Neuronal stem cell (in vitro differentiated cells): ENCODE measurements at regions not wholly inside any gene's neighbourhood (a gene's known extent, or its start where the extent isn't known, plus 50 kb on each side); places are given as distances from the start of the nearest gene placed in this dataset.

Experiments
- DNase-seq: peaks from one replicate; pipeline ENCODE4 v3.0.0-alpha.2; 2013; ENCODE audit warnings: low spot score
- H2AFZ ChIP-seq: one replicate; pipeline ENCODE4 v1.6.1; 2013; ENCODE audit warnings: mild to moderate bottlenecking, low read length, inconsistent platforms
- H2AK5ac ChIP-seq: 2 replicates; pipeline ENCODE4 v1.6.1; 2013; ENCODE audit warnings: low read depth, mild to moderate bottlenecking, inconsistent platforms, low read length, moderate library complexity, mixed read lengths
- H2BK120ac ChIP-seq: 2 replicates; pipeline ENCODE4 v1.6.1; 2013; ENCODE audit warnings: low read depth, mild to moderate bottlenecking, inconsistent platforms, low read length, moderate library complexity, mixed read lengths
- H2BK12ac ChIP-seq: one replicate; pipeline ENCODE4 v1.6.1; 2013; ENCODE audit warnings: low read length, inconsistent platforms
- H2BK15ac ChIP-seq: 2 replicates; pipeline ENCODE4 v1.6.1; 2013; ENCODE audit warnings: mild to moderate bottlenecking, low read length, inconsistent platforms, mixed read lengths
- H2BK5ac ChIP-seq: one replicate; pipeline ENCODE4 v1.6.1; 2013; ENCODE audit warnings: inconsistent platforms, mild to moderate bottlenecking, low read length, moderate library complexity
- H3K14ac ChIP-seq: one replicate; pipeline ENCODE4 v1.6.1; 2013; ENCODE audit warnings: low read length, inconsistent platforms
- H3K18ac ChIP-seq: 2 replicates; pipeline ENCODE4 v1.6.1; 2013; ENCODE audit warnings: low read length, inconsistent platforms
- H3K23ac ChIP-seq: 2 replicates; pipeline ENCODE4 v1.6.1; 2013; ENCODE audit warnings: low read depth, mild to moderate bottlenecking, mixed read lengths, low read length, inconsistent platforms; ENCODE audit not compliant: poor library complexity
- H3K27ac ChIP-seq: replicated peaks from 3 replicates; pipeline ENCODE4 v1.5.1; 2013; ENCODE audit warnings: low read length, inconsistent platforms
- H3K27me3 ChIP-seq, 3 experiments: 2 replicates each; pipeline ENCODE4 v1.6.1; 2013; ENCODE audit warnings: low read length in 3 of 3, mild to moderate bottlenecking in 2 of 3, inconsistent platforms in 1 of 3, low read depth in 1 of 3, mixed read lengths in 1 of 3, moderate library complexity in 1 of 3; ENCODE audit not compliant: control insufficient read depth in 3 of 3, insufficient read depth in 3 of 3
- H3K36me3 ChIP-seq, 2 donors: replicated peaks in 1 of 2; 2 replicates each; pipeline ENCODE4 v1.6.1; 2013; ENCODE audit warnings: low read length in 2 of 2; ENCODE audit not compliant: control insufficient read depth in 2 of 2, insufficient read depth in 2 of 2
- H3K4ac ChIP-seq: 2 replicates; pipeline ENCODE4 v1.6.1; 2013; ENCODE audit warnings: inconsistent platforms, mild to moderate bottlenecking, low read length, moderate library complexity
- H3K4me1 ChIP-seq, 2 donors: 1 replicate in 1 of 2; 2 replicates in 1 of 2; pipeline ENCODE4 v1.6.1; 2013; ENCODE audit warnings: low read length in 2 of 2, low read depth in 1 of 2; ENCODE audit not compliant: control insufficient read depth in 2 of 2, insufficient read depth in 1 of 2
- H3K4me2 ChIP-seq: one replicate; pipeline ENCODE4 v1.6.1; 2013; ENCODE audit warnings: mild to moderate bottlenecking, low read length, inconsistent platforms; ENCODE audit not compliant: insufficient read depth, poor library complexity, severe bottlenecking
- H3K4me3 ChIP-seq, 2 donors: 2 replicates each; pipeline ENCODE4 v1.5.1; 2013; ENCODE audit warnings: low read length in 2 of 2, mild to moderate bottlenecking in 2 of 2, inconsistent platforms in 1 of 2, moderate library complexity in 1 of 2
- H3K79me1 ChIP-seq: one replicate; pipeline ENCODE4 v1.6.1; 2013; ENCODE audit warnings: low read depth, mild to moderate bottlenecking, inconsistent platforms, low read length, moderate library complexity
- H3K9ac ChIP-seq: one replicate; pipeline ENCODE4 v1.6.1; 2013; ENCODE audit warnings: mild to moderate bottlenecking, low read depth, low read length, inconsistent platforms; ENCODE audit not compliant: poor library complexity
- H3K9me3 ChIP-seq, 2 donors: replicated peaks in 1 of 2; 2 replicates each; pipeline versions ENCODE3 to v1.6.1; 2013; ENCODE audit warnings: low read length in 2 of 2, mild to moderate bottlenecking in 2 of 2, inconsistent platforms in 1 of 2, low read depth in 1 of 2, mixed read lengths in 1 of 2, moderate library complexity in 1 of 2; ENCODE audit not compliant: control insufficient read depth in 2 of 2, insufficient read depth in 1 of 2
- H4K8ac ChIP-seq: one replicate; pipeline ENCODE4 v1.6.1; 2013; ENCODE audit warnings: low read depth, mild to moderate bottlenecking, inconsistent platforms, low read length, moderate library complexity
- H4K91ac ChIP-seq: one replicate; pipeline ENCODE4 v1.6.1; 2013; ENCODE audit warnings: low read length, low read depth, mild to moderate bottlenecking, inconsistent platforms; ENCODE audit not compliant: poor library complexity
- WGBS, 2 donors: extraction: QIAGEN DNeasy Blood & Tissue Kit; methylation state at CpG; one replicate each; pipeline ENCODE4 v1.1.7; 2013; ENCODE audit warnings: missing lambda C conversion rate in 2 of 2, mixed read lengths in 1 of 2; ENCODE audit not compliant: insufficient read length in 2 of 2, insufficient replicate concordance in 1 of 2; ENCODE audit errors: extremely low coverage in 2 of 2; 5-methylcytosine and 5-hydroxymethylcytosine counted together

- no CpG with 5 or more reads among the region's 4 CpGs for WGBS, 2 donors
- H2AK5ac ChIP-seq = no peak overlapping the region
- no peak overlapping the region for H3K9ac ChIP-seq
- H3K4me2 ChIP-seq = no peak overlapping the region
- H3K27me3 ChIP-seq = no peaks in the 10 kb centered on the region
- H3K36me3 ChIP-seq = no peaks in the 10 kb centered on the region
- H4K91ac ChIP-seq = no peak overlapping the region
- no peak overlapping the region for H3K14ac ChIP-seq
- H2BK5ac ChIP-seq = no peak overlapping the region
- H3K18ac ChIP-seq = no peak overlapping the region
- H2BK15ac ChIP-seq = no peak overlapping the region
- H3K23ac ChIP-seq = no peak overlapping the region
- H3K27ac ChIP-seq = no peak overlapping the region
- no peak overlapping the region for H2BK120ac ChIP-seq
- no peaks in the 10 kb centered on the region for H3K79me1 ChIP-seq
- H3K4me3 ChIP-seq = no peak overlapping the region
- H2AFZ ChIP-seq = no peak overlapping the region
- no peaks in the 10 kb centered on the region for H3K9me3 ChIP-seq
- H3K4me1 ChIP-seq = no peaks in the 10 kb centered on the region
- no peak overlapping the region for H2BK12ac ChIP-seq
- H4K8ac ChIP-seq = no peak overlapping the region
- no peak for DNase-seq
- no peak overlapping the region for H3K4ac ChIP-seq
Observed at GRCh38 chr12:115078334-115078733, 394.4 kb upstream of the TBX3 start.

- H2BK12ac ChIP-seq = no peak overlapping the region
- H2BK120ac ChIP-seq = no peak overlapping the region
- H3K4me3 ChIP-seq = no peak overlapping the region
- H3K4me2 ChIP-seq = no peak overlapping the region
- H3K18ac ChIP-seq = no peak overlapping the region
- H3K4me1 ChIP-seq = no peaks in the 10 kb centered on the region
- WGBS, 2 donors = no CpG with 5 or more reads among the region's 3 CpGs
- no peaks in the 10 kb centered on the region for H3K36me3 ChIP-seq
- peak overlapping the region; percentile 43 for H2AFZ ChIP-seq
- no peak overlapping the region for H4K91ac ChIP-seq
- no peak overlapping the region for H2AK5ac ChIP-seq
- H3K4ac ChIP-seq = no peak overlapping the region
- no peak overlapping the region for H3K27ac ChIP-seq
- no peak overlapping the region for H3K14ac ChIP-seq
- H3K9me3 ChIP-seq = no peaks in the 10 kb centered on the region
- no peaks in the 10 kb centered on the region for H3K79me1 ChIP-seq
- DNase-seq = no peak
- H3K27me3 ChIP-seq = no peaks in the 10 kb centered on the region
- H3K23ac ChIP-seq = no peak overlapping the region
- no peak overlapping the region for H3K9ac ChIP-seq
- no peak overlapping the region for H4K8ac ChIP-seq
- no peak overlapping the region for H2BK15ac ChIP-seq
- H2BK5ac ChIP-seq = no peak overlapping the region
Observed at GRCh38 chr12:115075552-115076170, 391.7 kb upstream of the TBX3 start.

GRCh38 chr12:115074617-115075016 lies 390.6 kb upstream of the TBX3 start:
- WGBS, 2 donors = no CpG with 5 or more reads among the region's 5 CpGs
- Histone ChIP-seq H3K23ac (no peak overlapping the region), H3K14ac (no peak overlapping the region), H3K9ac (no peak overlapping the region), H2BK5ac (no peak overlapping the region), H3K4ac (no peak overlapping the region), H3K9me3 (no peaks in the 10 kb centered on the region), H2AFZ (no peak overlapping the region), H2AK5ac (no peak overlapping the region), H3K79me1 (no peaks in the 10 kb centered on the region), H3K4me1 (no peaks in the 10 kb centered on the region), H3K4me2 (no peak overlapping the region), H3K27ac (no peak overlapping the region), H3K36me3 (no peaks in the 10 kb centered on the region), H2BK15ac (no peak overlapping the region), H4K8ac (no peak overlapping the region), H2BK120ac (no peak overlapping the region), H3K27me3 (no peaks in the 10 kb centered on the region), H3K18ac (no peak overlapping the region), H3K4me3 (no peak overlapping the region), H4K91ac (no peak overlapping the region), H2BK12ac (no peak overlapping the region)
- DNase-seq = no peak

- Histone ChIP-seq H3K36me3 (no peaks in the 10 kb centered on the region), H4K8ac (no peak overlapping the region), H2BK12ac (no peak overlapping the region), H4K91ac (no peak overlapping the region), H2BK5ac (no peak overlapping the region), H3K9ac (no peak overlapping the region), H3K14ac (no peak overlapping the region), H3K23ac (no peak overlapping the region), H3K18ac (no peak overlapping the region), H2AK5ac (no peak overlapping the region), H3K27ac (no peak overlapping the region), H3K27me3 (no peaks in the 10 kb centered on the region), H3K9me3 (no peaks in the 10 kb centered on the region), H2BK120ac (no peak overlapping the region), H2AFZ (no peak overlapping the region), H3K4me3 (no peak overlapping the region), H3K4me1 (no peaks in the 10 kb centered on the region), H3K4me2 (no peak overlapping the region), H2BK15ac (no peak overlapping the region), H3K4ac (no peak overlapping the region), H3K79me1 (no peaks in the 10 kb centered on the region)
- DNase-seq = no peak
- no CpG with 5 or more reads among the region's 10 CpGs for WGBS, 2 donors
Observed at GRCh38 chr12:115072712-115073111, 388.7 kb upstream of the TBX3 start.
